Liver (tissue), 8 donors: ENCODE measurements at regions not wholly inside any gene's neighbourhood (a gene's known extent, or its start where the extent isn't known, plus 50 kb on each side); places are given as distances from the start of the nearest gene placed in this dataset.

Source experiments
- DNase-seq: peaks from one replicate; pipeline ENCODE4 v3.0.0-alpha.2; 2017; ENCODE audit warnings: low spot score
- H3K27ac ChIP-seq, 2 donors: one replicate each; pipeline ENCODE4 v1.7.0; 2013; ENCODE audit warnings: inconsistent platforms in 2 of 2, low read length in 2 of 2, control low read depth in 1 of 2, low read depth in 1 of 2, mild to moderate bottlenecking in 1 of 2
- H3K27me3 ChIP-seq, 4 donors: one replicate each; pipeline versions ENCODE4 v1.6.1 to v1.7.0; 2013; ENCODE audit warnings: low read length in 3 of 4, inconsistent platforms in 1 of 4, mild to moderate bottlenecking in 1 of 4, moderate library complexity in 1 of 4; ENCODE audit not compliant: control insufficient read depth in 4 of 4, insufficient read depth in 4 of 4
- H3K36me3 ChIP-seq, 4 donors: one replicate each; pipeline versions ENCODE4 v1.6.1 to v1.7.0; 2013; ENCODE audit warnings: low read length in 3 of 4, mild to moderate bottlenecking in 3 of 4, low read depth in 1 of 4, moderate library complexity in 1 of 4; ENCODE audit not compliant: control insufficient read depth in 4 of 4, insufficient read depth in 3 of 4
- H3K4me1 ChIP-seq, 4 donors: one replicate each; pipeline versions ENCODE4 v1.6.1 to v1.7.0; 2013; ENCODE audit warnings: low read length in 3 of 4, mild to moderate bottlenecking in 3 of 4, moderate library complexity in 1 of 4; ENCODE audit not compliant: control insufficient read depth in 4 of 4, insufficient read depth in 4 of 4
- H3K4me3 ChIP-seq, 3 donors: one replicate each; pipeline versions ENCODE4 v1.6.1 to v1.7.0; 2013; ENCODE audit warnings: low read length in 3 of 3, control low read depth in 1 of 3, low read depth in 1 of 3, mild to moderate bottlenecking in 1 of 3
- H3K9ac ChIP-seq, 2 donors: one replicate each; pipeline ENCODE4 v1.7.0; 2013; ENCODE audit warnings: low read length in 2 of 2, mild to moderate bottlenecking in 2 of 2, moderate library complexity in 2 of 2, control low read depth in 1 of 2, low read depth in 1 of 2
- H3K9me3 ChIP-seq, 4 donors: one replicate each; pipeline versions ENCODE4 v1.6.1 to v1.7.0; 2013; ENCODE audit warnings: low read length in 3 of 4; ENCODE audit not compliant: control insufficient read depth in 4 of 4
- ATF3 ChIP-seq: IDR thresholded peaks from 2 replicates; pipeline ENCODE4 v1.6.1; 2016; ENCODE audit warnings: antibody characterized with exemption
- CTCF ChIP-seq: fragments of 150-350 bp; IDR thresholded peaks from 2 replicates; pipeline ENCODE4 v1.5.1; 2017; ENCODE audit warnings: improper control_type of control experiment, low read depth, low read length; ENCODE audit not compliant: missing input control
- EGR1 ChIP-seq, 2 donors: IDR thresholded peaks; 2 replicates each; pipeline ENCODE4 v1.6.1; 2016 to 2018; ENCODE audit warnings: antibody characterized with exemption in 2 of 2, low read depth in 2 of 2
- FOXA1 ChIP-seq: IDR thresholded peaks from 2 replicates; pipeline ENCODE4 v1.6.1; 2016; ENCODE audit warnings: antibody characterized with exemption
- FOXA2 ChIP-seq: IDR thresholded peaks from 2 replicates; pipeline ENCODE4 v1.6.1; 2016; ENCODE audit warnings: antibody characterized with exemption
- GABPA ChIP-seq, 2 donors: IDR thresholded peaks in 1 of 2; conservative IDR thresholded peaks in 1 of 2; 2 replicates each; pipeline ENCODE4 v1.6.1; 2016; ENCODE audit warnings: antibody characterized with exemption in 2 of 2, mild to moderate bottlenecking in 1 of 2, moderate library complexity in 1 of 2
- HNF4A ChIP-seq, 2 donors: conservative IDR thresholded peaks; 2 replicates each; pipeline ENCODE4 v1.6.1; 2016; ENCODE audit warnings: antibody characterized with exemption in 2 of 2, mild to moderate bottlenecking in 2 of 2
- HNF4G ChIP-seq: IDR thresholded peaks from 2 replicates; pipeline ENCODE4 v1.6.1; 2016; ENCODE audit warnings: antibody characterized with exemption
- JUND ChIP-seq, 2 donors: IDR thresholded peaks; 2 replicates each; pipeline ENCODE4 v1.6.1; 2016; ENCODE audit warnings: antibody characterized with exemption in 2 of 2
- MAX ChIP-seq: IDR thresholded peaks from 2 replicates; pipeline ENCODE4 v1.6.1; 2016; ENCODE audit warnings: antibody characterized with exemption
- NR2F2 ChIP-seq: IDR thresholded peaks from 2 replicates; pipeline ENCODE4 v1.6.1; 2016; ENCODE audit warnings: antibody characterized with exemption
- RXRA ChIP-seq, 2 donors: IDR thresholded peaks; 2 replicates each; pipeline ENCODE4 v1.6.1; 2017 to 2018; ENCODE audit warnings: antibody characterized with exemption in 2 of 2, mild to moderate bottlenecking in 1 of 2
- SP1 ChIP-seq: IDR thresholded peaks from 2 replicates; pipeline ENCODE4 v1.6.1; 2018; ENCODE audit warnings: antibody characterized with exemption, mild to moderate bottlenecking
- TAF1 ChIP-seq: conservative IDR thresholded peaks from 2 replicates; pipeline ENCODE4 v1.6.1; 2016; ENCODE audit warnings: antibody characterized with exemption, mild to moderate bottlenecking
- YY1 ChIP-seq: IDR thresholded peaks from 2 replicates; pipeline ENCODE4 v1.6.1; 2016; ENCODE audit warnings: antibody characterized with exemption, mild to moderate bottlenecking
- WGBS: extraction: QIAGEN DNeasy Blood & Tissue Kit; methylation state at CpG from one replicate; pipeline ENCODE4 v1.1.7; 2013; 5-methylcytosine and 5-hydroxymethylcytosine counted together
- TF ChIP-seq, protein P1 (sequence below): IDR thresholded peaks from 2 replicates; pipeline ENCODE4 v1.6.1; 2016; ENCODE audit warnings: antibody characterized with exemption, mild to moderate bottlenecking
- TF ChIP-seq, protein P2 (sequence below): IDR thresholded peaks from 2 replicates; pipeline ENCODE4 v1.6.1; 2016; ENCODE audit warnings: antibody characterized with exemption
- donor health status: healthy.
- donor health status: healthy.
- donor health status: healthy.
- donor health status: healthy.
- donor health status: healthy.

- no peak for DNase-seq
- TF ChIP-seq GABPA (IDR thresholded peaks at IDR 0.05 in 1 of 2, conservative IDR thresholded peaks at IDR 0.05 in 1 of 2) (no peak), FOXA2 (no peak), HNF4A (conservative IDR thresholded peaks at IDR 0.05) (no peak), CTCF (no peak), RXRA (IDR thresholded peaks at IDR 0.05) (no peak), JUND (IDR thresholded peaks at IDR 0.05) (no peak), MAX (no peak), YY1 (no peak), ATF3 (no peak), NR2F2 (no peak), SP1 (no peak), HNF4G (no peak), FOXA1 (no peak), TAF1 (no peak)
- TF ChIP-seq, protein P1, sequence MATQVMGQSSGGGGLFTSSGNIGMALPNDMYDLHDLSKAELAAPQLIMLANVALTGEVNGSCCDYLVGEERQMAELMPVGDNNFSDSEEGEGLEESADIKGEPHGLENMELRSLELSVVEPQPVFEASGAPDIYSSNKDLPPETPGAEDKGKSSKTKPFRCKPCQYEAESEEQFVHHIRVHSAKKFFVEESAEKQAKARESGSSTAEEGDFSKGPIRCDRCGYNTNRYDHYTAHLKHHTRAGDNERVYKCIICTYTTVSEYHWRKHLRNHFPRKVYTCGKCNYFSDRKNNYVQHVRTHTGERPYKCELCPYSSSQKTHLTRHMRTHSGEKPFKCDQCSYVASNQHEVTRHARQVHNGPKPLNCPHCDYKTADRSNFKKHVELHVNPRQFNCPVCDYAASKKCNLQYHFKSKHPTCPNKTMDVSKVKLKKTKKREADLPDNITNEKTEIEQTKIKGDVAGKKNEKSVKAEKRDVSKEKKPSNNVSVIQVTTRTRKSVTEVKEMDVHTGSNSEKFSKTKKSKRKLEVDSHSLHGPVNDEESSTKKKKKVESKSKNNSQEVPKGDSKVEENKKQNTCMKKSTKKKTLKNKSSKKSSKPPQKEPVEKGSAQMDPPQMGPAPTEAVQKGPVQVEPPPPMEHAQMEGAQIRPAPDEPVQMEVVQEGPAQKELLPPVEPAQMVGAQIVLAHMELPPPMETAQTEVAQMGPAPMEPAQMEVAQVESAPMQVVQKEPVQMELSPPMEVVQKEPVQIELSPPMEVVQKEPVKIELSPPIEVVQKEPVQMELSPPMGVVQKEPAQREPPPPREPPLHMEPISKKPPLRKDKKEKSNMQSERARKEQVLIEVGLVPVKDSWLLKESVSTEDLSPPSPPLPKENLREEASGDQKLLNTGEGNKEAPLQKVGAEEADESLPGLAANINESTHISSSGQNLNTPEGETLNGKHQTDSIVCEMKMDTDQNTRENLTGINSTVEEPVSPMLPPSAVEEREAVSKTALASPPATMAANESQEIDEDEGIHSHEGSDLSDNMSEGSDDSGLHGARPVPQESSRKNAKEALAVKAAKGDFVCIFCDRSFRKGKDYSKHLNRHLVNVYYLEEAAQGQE = no peak
- TF ChIP-seq, protein P2, sequence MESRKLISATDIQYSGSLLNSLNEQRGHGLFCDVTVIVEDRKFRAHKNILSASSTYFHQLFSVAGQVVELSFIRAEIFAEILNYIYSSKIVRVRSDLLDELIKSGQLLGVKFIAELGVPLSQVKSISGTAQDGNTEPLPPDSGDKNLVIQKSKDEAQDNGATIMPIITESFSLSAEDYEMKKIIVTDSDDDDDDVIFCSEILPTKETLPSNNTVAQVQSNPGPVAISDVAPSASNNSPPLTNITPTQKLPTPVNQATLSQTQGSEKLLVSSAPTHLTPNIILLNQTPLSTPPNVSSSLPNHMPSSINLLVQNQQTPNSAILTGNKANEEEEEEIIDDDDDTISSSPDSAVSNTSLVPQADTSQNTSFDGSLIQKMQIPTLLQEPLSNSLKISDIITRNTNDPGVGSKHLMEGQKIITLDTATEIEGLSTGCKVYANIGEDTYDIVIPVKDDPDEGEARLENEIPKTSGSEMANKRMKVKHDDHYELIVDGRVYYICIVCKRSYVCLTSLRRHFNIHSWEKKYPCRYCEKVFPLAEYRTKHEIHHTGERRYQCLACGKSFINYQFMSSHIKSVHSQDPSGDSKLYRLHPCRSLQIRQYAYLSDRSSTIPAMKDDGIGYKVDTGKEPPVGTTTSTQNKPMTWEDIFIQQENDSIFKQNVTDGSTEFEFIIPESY = no peak
- no peak overlapping the region for H3K9ac ChIP-seq
- H3K36me3 ChIP-seq = no peaks in the 10 kb centered on the region
- H3K4me3 ChIP-seq = no peak overlapping the region
- WGBS = 96% methylated on average over 3 of the region's 3 CpGs
- H3K4me1 ChIP-seq = peaks cover 0 to 16% (median 12%) of the 10 kb centered on the region in 4 donors
- no peaks in the 10 kb centered on the region for H3K27me3 ChIP-seq
- H3K27ac ChIP-seq = no peak overlapping the region
- no peaks in the 10 kb centered on the region for H3K9me3 ChIP-seq
Measured at GRCh38 chr6:14744212-14744556, 501.7 kb upstream of the JARID2 start.

DNA sequence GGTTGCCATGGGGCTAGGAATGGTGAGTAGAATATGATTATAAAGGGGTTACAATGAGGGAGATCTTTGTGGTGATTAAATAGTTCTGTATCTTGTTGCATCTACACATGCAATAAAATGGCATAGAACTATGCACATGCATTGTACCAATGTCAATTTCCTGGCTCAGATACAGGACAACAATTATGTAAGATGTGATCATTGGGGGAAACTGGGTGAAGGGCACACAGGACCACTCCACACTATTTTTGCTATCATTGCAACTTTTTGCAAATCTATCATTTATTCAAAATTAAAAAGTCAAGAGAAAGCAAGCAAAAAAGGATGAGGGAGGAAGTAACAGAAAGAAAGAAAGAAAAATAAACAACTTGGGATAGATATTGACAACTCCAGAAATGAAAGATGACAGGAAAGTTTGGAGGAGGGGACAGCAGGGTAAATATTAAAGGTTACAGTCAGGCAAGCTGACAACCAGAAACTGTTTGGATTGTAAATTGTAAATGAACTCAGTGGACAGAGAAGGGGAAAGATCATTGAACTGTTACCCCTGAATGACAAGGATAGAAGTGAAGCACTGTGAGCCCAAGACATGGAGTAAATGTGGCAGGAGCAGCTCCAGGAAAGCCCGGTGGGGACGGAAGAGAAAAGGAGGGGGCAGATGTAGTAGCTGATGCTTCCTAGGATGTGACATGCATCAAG is 499.6 kb upstream of the JARID2 start:
- Histone ChIP-seq H3K36me3 (no peaks in the 10 kb centered on the region), H3K4me1 (peaks cover 0 to 16% (median 12%) of the 10 kb centered on the region in 4 donors), H3K9ac (no peak overlapping the region), H3K27ac (no peak overlapping the region), H3K27me3 (no peaks in the 10 kb centered on the region), H3K9me3 (no peaks in the 10 kb centered on the region), H3K4me3 (no peak overlapping the region)
- TF ChIP-seq SP1 (peak; percentile 20), EGR1 (IDR thresholded peaks at IDR 0.05; ENCODE audit: low read depth in 2 of 2) (no peak), HNF4A (conservative IDR thresholded peaks at IDR 0.05) (peak; percentile 29 to 31), RXRA (IDR thresholded peaks at IDR 0.05) (peak; percentile 73 to 75), GABPA (IDR thresholded peaks at IDR 0.05 in 1 of 2, conservative IDR thresholded peaks at IDR 0.05 in 1 of 2) (no peak)
- 33% methylated on average over 2 of the region's 2 CpGs for WGBS
- no peak for DNase-seq
